ENCODE measurements at regions not wholly inside any gene's neighbourhood (a gene's known extent, or its start where the extent isn't known, plus 50 kb on each side); places are given as distances from the start of the nearest gene placed in this dataset.

DNA sequence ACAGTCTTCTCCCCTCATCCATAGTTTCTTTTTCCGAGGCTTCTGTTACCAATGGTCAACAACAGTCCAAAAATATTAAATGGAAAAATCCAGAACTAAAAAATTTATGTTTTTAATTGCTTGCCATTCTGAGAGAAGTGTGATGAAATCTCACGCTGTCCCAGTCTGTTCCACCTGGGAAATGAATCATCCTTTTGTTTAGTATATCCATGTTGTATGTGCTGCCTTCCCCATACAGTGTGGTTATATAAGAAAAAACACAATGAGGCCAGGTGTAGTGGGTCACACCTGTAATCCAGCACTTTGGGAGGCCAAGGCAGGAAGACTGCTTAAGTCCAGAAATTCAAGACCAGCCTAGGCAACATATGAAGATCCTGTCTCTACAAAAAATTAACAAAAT, 161.6 kb downstream of the CHIC2 start:
- Histone ChIP-seq H3K4me2 (no peak overlapping the region), H3K79me2 (ENCODE audit: insufficient read depth, low read depth) (no peaks in the 10 kb centered on the region), H3K9ac (no peak overlapping the region), H3K4me3 (IDR thresholded peaks at IDR 0.05; ENCODE audit: insufficient read depth, low read depth, low read length) (no peak overlapping the region), H3K27ac (no peak overlapping the region), H3K4me1 (ENCODE audit: low read depth, poor library complexity, severe bottlenecking) (no peaks in the 10 kb centered on the region), H3K27me3 (ENCODE audit: insufficient read depth, low read depth) (no peaks in the 10 kb centered on the region), H3K36me3 (ENCODE audit: insufficient read depth) (no peaks in the 10 kb centered on the region), H2AFZ (ENCODE audit: low read depth) (no peak overlapping the region), H4K20me1 (ENCODE audit: insufficient read depth) (no peaks in the 10 kb centered on the region)
- no peak for TF ChIP-seq CTCF (conservative IDR thresholded peaks at IDR 0.05; ENCODE audit: low read depth, low read length)

DNA sequence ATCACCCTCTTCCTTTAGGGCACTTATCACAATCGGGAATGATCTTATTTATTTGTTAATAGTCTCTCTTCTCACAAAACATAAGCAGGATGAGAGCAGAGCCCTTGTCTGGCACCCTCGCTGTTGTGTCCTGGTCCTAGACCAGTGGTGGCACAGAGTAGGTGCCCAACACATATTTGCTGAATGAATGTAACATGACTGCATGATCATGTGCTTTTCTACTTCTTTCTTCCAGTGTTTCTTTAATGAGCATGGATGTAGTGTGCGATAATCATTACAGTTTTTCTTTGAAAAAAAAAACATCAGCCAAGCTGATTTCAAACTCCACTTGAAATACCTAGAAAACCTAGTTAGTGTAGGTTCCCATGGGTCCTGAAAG, 164.1 kb downstream of the CHIC2 start:
- Histone ChIP-seq H3K27me3 (ENCODE audit: insufficient read depth, low read depth) (no peaks in the 10 kb centered on the region), H3K9ac (no peak overlapping the region), H2AFZ (ENCODE audit: low read depth) (no peak overlapping the region), H3K4me2 (no peak overlapping the region), H3K36me3 (ENCODE audit: insufficient read depth) (no peaks in the 10 kb centered on the region), H4K20me1 (ENCODE audit: insufficient read depth) (no peaks in the 10 kb centered on the region), H3K79me2 (ENCODE audit: insufficient read depth, low read depth) (no peaks in the 10 kb centered on the region), H3K4me1 (ENCODE audit: low read depth, poor library complexity, severe bottlenecking) (no peaks in the 10 kb centered on the region), H3K4me3 (IDR thresholded peaks at IDR 0.05; ENCODE audit: insufficient read depth, low read depth, low read length) (no peak overlapping the region), H3K27ac (no peak overlapping the region)
- TF ChIP-seq CTCF (conservative IDR thresholded peaks at IDR 0.05; ENCODE audit: low read depth, low read length), result no peak

- H3K4me3 ChIP-seq (IDR thresholded peaks at IDR 0.05; ENCODE audit: insufficient read depth, low read depth, low read length), result no peak overlapping the region
- no peaks in the 10 kb centered on the region for H3K36me3 ChIP-seq (ENCODE audit: insufficient read depth)
- H3K9ac ChIP-seq, result no peak overlapping the region
- H3K4me1 ChIP-seq (ENCODE audit: low read depth, poor library complexity, severe bottlenecking), result no peaks in the 10 kb centered on the region
- no peaks in the 10 kb centered on the region for H3K27me3 ChIP-seq (ENCODE audit: insufficient read depth, low read depth)
- no peaks in the 10 kb centered on the region for H4K20me1 ChIP-seq (ENCODE audit: insufficient read depth)
- no peak overlapping the region for H2AFZ ChIP-seq (ENCODE audit: low read depth)
- TF ChIP-seq CTCF (conservative IDR thresholded peaks at IDR 0.05; ENCODE audit: low read depth, low read length), result no peak
- no peak overlapping the region for H3K27ac ChIP-seq
- no peaks in the 10 kb centered on the region for H3K79me2 ChIP-seq (ENCODE audit: insufficient read depth, low read depth)
- H3K4me2 ChIP-seq, result no peak overlapping the region
These were observed 164.7 kb downstream of the CHIC2 start for GRCh38 chr4:53899586-53900270.

- H4K20me1 ChIP-seq (ENCODE audit: insufficient read depth), result no peaks in the 10 kb centered on the region
- H3K27ac ChIP-seq, result no peak overlapping the region
- no peak for TF ChIP-seq CTCF (conservative IDR thresholded peaks at IDR 0.05; ENCODE audit: low read depth, low read length)
- H3K4me2 ChIP-seq, result no peak overlapping the region
- H3K9ac ChIP-seq, result no peak overlapping the region
- H2AFZ ChIP-seq (ENCODE audit: low read depth), result no peak overlapping the region
- H3K36me3 ChIP-seq (ENCODE audit: insufficient read depth), result no peaks in the 10 kb centered on the region
- H3K27me3 ChIP-seq (ENCODE audit: insufficient read depth, low read depth), result no peaks in the 10 kb centered on the region
- no peaks in the 10 kb centered on the region for H3K79me2 ChIP-seq (ENCODE audit: insufficient read depth, low read depth)
- no peaks in the 10 kb centered on the region for H3K4me1 ChIP-seq (ENCODE audit: low read depth, poor library complexity, severe bottlenecking)
- H3K4me3 ChIP-seq (IDR thresholded peaks at IDR 0.05; ENCODE audit: insufficient read depth, low read depth, low read length), result no peak overlapping the region
These were observed 169.3 kb downstream of the CHIC2 start for GRCh38 chr4:53895137-53895536.
